ENCODE measurements at regions not wholly inside any gene's neighbourhood (a gene's known extent, or its start where the extent isn't known, plus 50 kb on each side); places are given as distances from the start of the nearest gene placed in this dataset.

DNA sequence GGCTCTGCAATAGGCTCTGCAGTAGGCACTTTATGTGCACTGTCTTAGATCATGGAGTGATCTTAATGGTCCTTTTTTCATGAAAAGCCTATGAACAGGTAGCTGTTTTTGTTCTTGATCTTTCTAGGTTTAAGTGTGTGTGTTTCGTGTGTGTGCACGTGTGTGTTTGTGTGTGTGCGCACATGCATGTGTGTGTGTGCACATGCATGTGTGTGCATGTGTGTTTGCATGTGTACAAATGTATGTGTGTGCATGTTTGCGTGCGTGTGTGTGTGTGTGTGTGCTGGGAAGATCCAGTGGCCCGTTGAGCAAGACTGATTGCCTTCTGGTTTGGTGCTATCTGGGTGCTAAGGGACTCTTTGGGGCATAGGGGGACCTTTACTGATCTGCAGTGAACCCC lies 334.8 kb downstream of the GLRX3 start:
- DNase-seq (ENCODE audit: low read depth): no peak
- no peak overlapping the region for H3K4me3 ChIP-seq (ENCODE audit: low read depth, low read length)
- TF ChIP-seq, protein P1, sequence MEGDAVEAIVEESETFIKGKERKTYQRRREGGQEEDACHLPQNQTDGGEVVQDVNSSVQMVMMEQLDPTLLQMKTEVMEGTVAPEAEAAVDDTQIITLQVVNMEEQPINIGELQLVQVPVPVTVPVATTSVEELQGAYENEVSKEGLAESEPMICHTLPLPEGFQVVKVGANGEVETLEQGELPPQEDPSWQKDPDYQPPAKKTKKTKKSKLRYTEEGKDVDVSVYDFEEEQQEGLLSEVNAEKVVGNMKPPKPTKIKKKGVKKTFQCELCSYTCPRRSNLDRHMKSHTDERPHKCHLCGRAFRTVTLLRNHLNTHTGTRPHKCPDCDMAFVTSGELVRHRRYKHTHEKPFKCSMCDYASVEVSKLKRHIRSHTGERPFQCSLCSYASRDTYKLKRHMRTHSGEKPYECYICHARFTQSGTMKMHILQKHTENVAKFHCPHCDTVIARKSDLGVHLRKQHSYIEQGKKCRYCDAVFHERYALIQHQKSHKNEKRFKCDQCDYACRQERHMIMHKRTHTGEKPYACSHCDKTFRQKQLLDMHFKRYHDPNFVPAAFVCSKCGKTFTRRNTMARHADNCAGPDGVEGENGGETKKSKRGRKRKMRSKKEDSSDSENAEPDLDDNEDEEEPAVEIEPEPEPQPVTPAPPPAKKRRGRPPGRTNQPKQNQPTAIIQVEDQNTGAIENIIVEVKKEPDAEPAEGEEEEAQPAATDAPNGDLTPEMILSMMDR (conservative IDR thresholded peaks at IDR 0.05; ENCODE audit: low read depth, low read length): no peak

GRCh38 chr10:130471486-130471885 lies 335.3 kb downstream of the GLRX3 start:
- H3K4me3 ChIP-seq (ENCODE audit: low read depth, low read length): no peak overlapping the region
- DNase-seq (ENCODE audit: low read depth): no peak
- TF ChIP-seq, protein P1 (conservative IDR thresholded peaks at IDR 0.05; ENCODE audit: low read depth, low read length): no peak

DNA sequence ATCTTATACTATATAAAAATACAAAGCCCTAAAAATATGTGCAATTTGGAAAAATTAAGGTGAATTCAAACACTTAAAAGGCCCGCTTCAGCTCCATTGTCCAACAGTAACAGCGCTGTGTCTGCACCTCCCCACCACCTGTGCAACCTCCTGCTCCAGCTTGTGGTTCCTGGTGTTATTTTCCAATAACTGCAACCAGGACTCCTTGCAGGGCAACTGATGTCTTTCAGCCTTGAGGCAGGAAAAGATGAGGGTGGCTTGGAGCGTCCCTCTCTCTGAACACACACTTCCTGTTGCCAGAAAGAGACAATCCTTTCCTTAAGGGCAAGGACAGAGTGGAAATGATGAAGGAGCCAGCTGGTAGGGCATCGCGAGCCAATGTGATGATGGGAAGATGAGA lies 336.0 kb downstream of the GLRX3 start:
- H3K4me3 ChIP-seq (ENCODE audit: low read depth, low read length): no peak overlapping the region
- no peak for DNase-seq (ENCODE audit: low read depth)
- TF ChIP-seq, protein P1 (conservative IDR thresholded peaks at IDR 0.05; ENCODE audit: low read depth, low read length): no peak

- TF ChIP-seq, protein P1 (conservative IDR thresholded peaks at IDR 0.05; ENCODE audit: low read depth, low read length): no peak
- no peak for DNase-seq (ENCODE audit: low read depth)
- no peak overlapping the region for H3K4me3 ChIP-seq (ENCODE audit: low read depth, low read length)
These were observed 338.4 kb downstream of the GLRX3 start for GRCh38 chr10:130474591-130474990.

DNA sequence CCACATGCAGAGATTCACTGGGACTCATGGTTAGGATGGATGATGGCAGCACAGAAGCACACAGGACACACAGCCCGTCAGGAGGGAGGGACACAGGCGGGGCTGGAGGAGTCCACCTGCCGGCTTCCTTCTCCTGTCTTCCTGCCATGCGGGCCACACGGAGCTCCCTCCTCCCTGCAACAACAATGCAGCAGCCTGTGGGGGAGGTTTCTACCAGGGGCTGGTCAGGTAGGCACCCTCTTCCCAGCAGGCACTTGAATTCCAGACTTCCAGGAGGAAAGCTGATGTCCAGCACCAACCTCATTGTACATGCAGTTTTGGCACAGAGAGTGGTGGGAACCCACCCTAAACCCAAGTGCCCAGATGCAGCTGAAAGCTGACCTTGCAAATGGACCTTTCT lies 341.2 kb downstream of the GLRX3 start:
- DNase-seq (ENCODE audit: low read depth): no peak
- TF ChIP-seq, protein P1 (conservative IDR thresholded peaks at IDR 0.05; ENCODE audit: low read depth, low read length): no peak
- H3K4me3 ChIP-seq (ENCODE audit: low read depth, low read length): no peak overlapping the region

DNA sequence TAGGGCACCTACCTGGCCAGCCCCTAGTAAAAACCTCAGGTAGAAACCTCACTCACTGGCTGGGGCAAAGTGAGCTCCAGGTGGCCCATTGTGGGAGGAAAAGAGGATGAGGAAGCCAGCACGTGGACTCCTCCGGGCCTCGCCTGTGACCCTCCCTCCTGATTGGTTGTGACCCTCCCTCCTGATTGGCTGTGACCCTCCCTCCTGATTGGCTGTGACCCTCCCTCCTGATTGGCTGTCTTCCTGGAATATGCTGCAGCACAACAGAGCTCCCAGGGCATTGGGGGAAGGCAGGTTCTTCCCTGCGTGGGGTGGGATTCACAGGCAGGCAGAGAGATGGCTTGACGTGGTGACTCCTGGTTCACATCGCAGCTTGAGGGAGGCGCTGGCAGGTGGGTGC lies 343.0 kb downstream of the GLRX3 start:
- no peak for DNase-seq (ENCODE audit: low read depth)
- H3K4me3 ChIP-seq (ENCODE audit: low read depth, low read length): no peak overlapping the region
- TF ChIP-seq, protein P1 (conservative IDR thresholded peaks at IDR 0.05; ENCODE audit: low read depth, low read length): no peak

DNA sequence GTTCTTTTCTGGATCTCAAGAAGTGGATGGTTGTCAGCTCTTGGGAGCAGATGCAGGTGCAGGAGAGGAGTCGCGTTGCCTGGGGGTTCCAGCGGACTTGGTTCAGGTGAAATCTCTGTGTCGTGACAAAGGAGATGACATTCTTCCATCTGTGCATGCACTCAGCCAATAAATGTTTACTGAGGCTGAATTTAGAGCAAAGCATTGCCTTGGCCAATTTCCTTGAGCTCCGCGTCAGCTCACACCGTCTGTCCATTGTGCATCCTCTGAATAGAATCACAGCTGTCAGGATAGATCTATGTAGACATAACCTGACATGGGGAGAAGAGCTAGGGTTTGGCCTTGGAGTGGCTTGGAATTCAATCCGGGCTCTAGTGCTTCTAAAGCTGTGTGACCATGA lies 343.7 kb downstream of the GLRX3 start:
- TF ChIP-seq, protein P1 (conservative IDR thresholded peaks at IDR 0.05; ENCODE audit: low read depth, low read length): no peak
- DNase-seq (ENCODE audit: low read depth): no peak
- H3K4me3 ChIP-seq (ENCODE audit: low read depth, low read length): no peak overlapping the region

Measured in epithelial cell of proximal tubule (primary cell).